HG02623 (cell line): ENCODE measurements at regions not wholly inside any gene's neighbourhood (a gene's known extent, or its start where the extent isn't known, plus 50 kb on each side); places are given as distances from the start of the nearest gene placed in this dataset.
"Not testable (repeated sequence)": the region's sequence is repeated elsewhere in the genome, so short reads cannot be mapped to it uniquely, and the experiment has no call there.

Source experiments
- ATAC-seq: cut with Tn5 transposase; IDR thresholded peaks from one replicate; pipeline ENCODE4 v1.9.1; 2021; ENCODE audit warnings: moderate library complexity; ENCODE audit not compliant: unreplicated experiment

DNA sequence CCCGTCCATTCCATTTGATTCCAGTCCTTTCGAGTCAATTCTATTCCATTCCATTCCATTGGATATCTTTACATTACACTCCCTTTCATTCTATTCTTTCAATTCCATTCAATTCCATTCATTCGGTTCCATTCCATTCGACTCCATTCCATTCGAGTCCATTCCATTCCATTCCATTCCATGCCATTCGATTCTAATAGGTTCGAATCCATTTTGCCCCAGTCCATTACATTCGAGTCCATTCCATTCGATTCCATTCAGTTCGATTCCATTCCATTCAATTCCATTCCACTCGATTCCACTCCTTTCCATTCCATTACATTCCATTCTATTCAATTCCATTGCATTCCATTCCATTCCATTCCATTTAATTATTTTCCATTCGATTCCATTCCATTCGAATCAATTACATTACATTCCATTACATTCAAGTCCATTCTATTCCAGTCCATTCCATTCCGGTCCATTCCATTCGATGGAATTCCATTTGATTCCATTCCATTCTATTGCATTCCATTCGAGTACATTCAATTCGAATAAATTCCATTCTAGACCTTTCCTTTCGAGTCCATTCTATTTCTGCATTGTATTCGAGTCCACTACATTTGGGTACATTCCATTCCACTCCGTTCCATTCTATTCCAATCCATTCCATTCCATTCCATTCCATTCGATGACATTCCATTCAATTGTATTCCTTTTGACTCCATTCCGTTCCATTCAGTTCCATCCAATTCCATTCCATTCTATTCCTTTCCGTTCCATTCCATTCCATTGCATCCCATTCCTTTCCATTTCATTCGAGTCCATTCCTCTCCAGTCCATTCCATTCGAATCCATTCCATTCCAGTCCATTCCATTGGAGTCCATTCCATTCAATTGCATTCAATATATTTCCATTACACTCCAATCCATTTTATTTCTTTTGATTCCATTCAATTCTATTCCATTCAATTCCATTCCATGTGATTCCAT lies 2604.8 kb upstream of the TPTE start:
- ATAC-seq: no peak

DNA sequence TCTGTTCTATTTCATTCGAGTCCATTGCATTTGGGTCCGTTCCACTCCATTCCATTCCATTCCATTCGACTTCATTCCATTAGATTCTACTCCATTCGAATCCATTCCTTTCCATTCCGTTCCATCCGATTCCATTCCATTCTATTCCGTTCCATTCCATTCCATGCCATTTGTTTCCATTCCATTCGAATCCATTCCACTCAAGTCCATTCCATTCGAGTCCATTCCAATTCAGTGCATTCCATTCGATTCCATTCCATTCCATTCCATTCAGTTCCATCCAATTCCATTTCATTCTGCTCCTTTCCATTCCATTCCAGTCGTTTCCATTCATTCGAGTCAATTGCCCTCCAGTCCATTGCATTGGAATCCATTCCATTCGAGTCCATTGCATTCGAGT lies 2603.7 kb upstream of the TPTE start:
- ATAC-seq: no peak

DNA sequence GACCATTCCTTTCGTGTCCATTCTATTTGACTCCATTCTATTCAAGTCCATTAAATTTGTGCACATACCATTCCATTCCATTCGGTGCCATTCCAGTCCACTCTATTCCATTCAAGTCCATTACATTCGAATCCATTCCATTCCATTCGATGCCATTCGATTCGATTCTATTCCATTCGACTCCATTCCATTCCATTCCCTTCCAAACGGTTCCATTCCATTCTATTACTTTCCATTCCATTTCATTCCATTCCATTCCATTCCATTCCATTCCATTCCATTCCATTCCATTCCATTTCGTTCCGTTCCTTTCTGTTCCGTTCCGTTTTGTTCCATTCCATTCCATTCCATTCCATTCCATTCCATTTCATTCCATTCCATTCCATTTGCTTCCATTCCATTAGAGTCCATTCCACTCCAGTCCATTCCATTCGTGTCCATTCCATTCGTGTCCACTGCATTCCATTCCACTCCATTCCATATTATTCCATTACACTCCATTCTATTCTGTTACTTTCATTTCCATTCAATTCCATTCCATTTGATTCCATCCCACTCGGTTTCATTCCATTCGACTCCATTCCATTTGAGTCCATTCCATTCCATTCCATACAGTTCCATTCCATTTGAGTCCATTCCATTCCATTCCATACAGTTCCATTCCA lies 2595.3 kb upstream of the TPTE start:
- peak; percentile 54 for ATAC-seq

DNA sequence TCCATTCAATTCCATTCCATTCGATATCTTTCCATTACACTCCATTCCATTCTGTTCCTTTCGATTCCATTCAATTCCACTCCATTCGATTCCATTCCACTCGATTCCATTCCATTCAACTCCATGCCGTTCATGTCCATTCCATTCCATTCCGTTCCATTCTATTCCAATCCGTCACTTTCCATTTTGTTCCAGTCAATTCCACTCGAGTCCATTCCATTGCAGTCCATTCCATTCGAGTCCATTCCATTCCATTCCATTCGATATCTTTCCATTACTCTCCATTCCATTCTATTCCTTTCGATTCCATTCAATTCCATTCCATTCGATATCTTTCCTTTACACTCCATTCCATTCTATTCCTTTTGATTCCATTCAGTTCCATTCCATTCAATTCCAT lies 2592.9 kb upstream of the TPTE start:
- ATAC-seq: not testable (repeated sequence)

DNA sequence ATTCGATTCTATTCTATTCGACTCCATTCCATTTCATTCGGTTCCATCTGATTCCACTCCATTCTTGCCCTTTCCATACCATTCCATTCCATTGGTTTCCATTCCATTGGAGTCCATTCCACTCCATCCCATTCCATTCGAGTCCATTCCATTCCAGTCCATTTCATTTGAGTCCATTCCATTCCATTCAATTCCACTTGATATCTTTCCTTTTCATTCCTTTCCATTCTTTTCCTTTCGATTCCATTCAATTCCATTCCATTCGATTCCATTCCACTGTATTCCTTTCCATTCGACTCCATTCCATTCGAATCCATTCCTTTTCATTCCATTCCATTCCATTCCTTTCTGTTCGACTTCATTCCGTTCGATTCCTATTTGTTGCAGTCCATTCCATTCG lies 2591.8 kb upstream of the TPTE start:
- not testable (repeated sequence) for ATAC-seq

DNA sequence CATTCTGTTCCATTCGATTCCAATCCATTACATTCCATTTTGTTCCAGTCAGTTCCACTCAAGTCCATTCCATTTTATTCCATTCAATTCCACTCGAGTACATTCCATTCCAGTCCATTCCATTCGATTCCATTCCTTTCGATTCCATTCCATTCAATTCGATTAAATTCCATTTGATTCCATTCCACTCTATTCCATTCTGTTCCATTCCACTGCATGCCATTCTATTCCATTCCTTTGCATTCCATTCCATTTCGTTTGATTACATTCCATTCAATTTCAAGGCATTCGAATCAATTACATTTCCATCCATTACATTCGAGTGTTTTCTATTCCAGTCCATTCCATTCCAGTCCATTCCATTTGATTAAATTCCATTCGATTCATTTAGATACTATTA lies 2590.9 kb upstream of the TPTE start:
- ATAC-seq: not testable (repeated sequence)

DNA sequence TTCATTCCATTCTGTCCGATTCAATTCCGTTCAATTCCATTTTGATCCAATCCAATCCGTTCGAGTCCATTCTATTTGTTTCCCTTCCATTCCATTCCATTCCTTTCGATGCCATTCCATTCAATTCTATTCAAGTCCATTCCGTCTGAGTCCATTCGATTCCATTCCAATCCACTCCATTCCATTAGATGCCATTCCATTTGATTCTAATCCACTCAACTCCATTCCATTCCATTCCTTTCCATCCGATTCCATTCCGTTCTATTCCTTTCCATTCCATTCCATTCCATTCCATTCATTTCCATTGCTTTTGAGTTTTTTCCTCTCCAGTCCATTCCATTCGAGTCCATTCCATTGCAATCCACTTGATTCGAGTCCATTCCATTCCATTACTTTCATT lies 2589.3 kb upstream of the TPTE start:
- ATAC-seq: not testable (repeated sequence)

DNA sequence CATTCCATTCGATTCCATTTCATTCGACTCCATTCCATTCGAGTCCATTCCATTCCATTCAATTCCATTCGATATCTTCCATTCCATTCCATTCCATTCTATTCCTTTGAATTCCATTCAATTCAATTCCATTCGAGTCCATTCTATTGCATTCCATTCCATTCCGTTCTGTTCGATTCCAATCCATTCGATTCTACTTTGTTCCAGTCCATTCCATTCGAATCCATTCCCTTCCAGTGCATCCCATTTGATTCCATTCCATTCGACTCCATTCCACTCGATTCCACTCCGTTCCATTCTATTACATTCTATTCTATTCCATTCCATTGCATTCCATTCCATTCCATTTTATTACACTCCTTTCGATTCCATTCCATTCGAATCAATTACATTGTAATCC lies 2588.5 kb upstream of the TPTE start:
- not testable (repeated sequence) for ATAC-seq

DNA sequence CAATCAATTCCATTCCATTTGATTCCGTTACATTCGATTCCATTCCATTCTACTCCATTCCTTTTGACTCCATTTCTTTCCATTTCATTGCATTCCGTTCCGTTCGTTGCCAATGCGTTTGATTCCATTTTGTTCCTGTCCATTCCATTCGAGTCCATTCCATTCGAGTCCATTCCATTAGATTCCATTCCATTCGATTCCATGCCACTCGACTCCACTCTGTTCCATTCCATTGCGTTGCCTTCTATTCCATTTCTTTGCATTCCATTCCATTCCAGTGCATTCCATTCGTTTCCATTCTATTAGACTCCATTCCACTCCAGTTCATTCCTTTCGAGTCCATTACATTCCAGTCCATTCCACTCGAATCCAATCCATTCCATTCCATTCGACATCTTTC lies 2587.5 kb upstream of the TPTE start:
- ATAC-seq: no peak

DNA sequence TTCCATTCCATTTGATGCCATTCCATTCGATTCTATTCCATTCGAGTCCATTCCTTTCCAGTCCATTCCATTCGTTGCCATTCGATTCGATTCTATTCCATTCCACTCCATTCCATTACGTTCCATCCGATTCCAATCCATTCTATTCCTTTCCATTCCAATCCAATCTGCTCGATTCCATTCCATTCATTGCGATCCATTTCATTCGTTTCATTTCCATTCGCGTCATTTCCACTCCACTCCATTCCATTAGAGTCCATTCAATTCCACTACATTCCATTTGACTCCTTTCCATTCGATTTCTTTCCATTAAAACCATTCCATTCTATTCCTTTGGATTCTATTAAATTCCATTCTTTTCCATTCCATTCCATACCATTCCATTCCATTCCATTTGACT lies 2584.1 kb upstream of the TPTE start:
- ATAC-seq: not testable (repeated sequence)

DNA sequence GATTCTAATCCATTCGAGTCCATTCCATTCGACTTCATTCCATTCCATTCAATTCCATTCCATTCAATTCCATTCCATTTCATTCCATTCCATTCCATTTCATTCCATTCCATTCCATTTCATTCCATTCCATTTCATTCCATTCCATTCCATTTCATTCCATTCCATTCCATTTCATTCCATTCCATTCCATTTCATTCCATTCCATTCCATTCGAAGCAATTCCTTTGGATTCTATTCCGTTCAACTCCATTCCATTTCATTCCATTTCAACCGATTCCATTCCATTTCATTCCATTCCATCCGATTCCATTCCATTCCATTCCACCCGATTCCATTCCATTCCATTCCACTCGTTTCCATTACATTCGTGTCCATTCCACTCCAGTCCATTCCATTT lies 2583.2 kb upstream of the TPTE start:
- ATAC-seq: not testable (repeated sequence)

DNA sequence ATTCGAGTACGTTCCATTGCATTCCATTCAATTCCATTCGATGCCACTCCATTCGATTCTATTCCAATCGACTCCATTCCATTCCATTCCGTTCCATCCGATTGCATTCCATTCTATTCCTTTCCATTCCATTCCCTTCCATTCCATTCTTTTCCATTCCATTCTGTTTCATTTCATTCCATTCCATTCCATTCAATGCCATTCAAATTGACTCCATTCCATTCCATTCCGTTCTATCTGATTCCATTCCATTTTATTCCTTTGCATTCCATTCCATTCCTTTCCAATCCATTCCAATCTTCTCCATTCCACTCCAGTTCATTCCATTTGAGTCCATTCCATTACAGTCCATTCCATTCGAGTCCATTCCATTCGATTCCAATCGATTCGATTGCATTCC lies 2580.0 kb upstream of the TPTE start:
- ATAC-seq: not testable (repeated sequence)

DNA sequence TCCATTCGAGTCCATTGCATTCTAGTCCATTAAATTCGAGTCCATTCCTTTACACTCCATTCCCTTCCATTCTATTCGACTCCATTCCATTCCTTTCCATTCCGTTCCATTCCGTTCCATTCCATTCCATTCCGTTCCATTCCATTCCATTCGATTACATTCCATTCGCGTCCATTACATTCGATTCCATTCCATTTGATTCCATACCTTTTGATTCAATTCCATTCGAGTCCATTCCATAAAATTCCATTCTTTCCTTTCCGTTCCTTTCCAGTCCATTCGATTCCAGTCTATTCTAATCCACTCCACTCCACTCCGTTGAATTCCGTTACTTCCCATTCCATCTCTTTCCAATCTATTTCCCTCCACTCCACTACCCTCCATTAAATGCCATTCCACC lies 2579.2 kb upstream of the TPTE start:
- ATAC-seq: not testable (repeated sequence)

DNA sequence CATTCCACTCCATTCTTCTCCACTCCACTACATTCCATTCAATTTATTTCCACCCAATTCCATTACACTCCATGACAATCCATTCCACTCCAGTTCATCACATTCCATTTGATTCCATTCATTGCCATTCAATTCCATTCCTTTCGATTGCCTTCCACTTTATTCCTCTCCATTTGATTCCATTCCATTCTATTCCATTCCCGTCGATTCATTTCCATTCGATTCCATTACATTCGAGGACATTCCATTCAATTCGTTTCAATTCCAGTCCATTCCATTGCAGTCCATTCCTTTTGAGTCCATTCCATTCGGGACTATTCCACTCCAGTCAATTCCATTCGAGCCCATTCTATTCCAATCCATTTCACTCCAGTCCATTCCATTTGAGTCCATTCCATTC lies 2577.8 kb upstream of the TPTE start:
- not testable (repeated sequence) for ATAC-seq

DNA sequence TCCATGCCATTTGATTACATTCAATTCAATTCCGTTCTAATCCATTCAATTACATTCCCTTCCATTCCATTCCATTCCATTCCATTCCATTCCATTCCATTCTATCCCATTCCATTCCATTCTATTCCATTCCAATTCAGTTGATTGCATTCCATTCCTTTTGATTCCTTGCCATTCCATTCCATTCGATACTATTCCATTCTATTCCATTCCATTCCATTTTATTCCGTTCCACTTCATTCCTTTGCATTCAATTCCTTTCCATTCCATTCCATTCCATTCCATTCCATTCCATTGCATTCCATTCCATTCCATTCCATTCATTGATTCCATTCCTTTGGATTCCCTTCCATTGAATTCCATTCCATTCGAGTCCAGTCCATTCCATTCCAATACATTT lies 2574.0 kb upstream of the TPTE start:
- no peak for ATAC-seq

DNA sequence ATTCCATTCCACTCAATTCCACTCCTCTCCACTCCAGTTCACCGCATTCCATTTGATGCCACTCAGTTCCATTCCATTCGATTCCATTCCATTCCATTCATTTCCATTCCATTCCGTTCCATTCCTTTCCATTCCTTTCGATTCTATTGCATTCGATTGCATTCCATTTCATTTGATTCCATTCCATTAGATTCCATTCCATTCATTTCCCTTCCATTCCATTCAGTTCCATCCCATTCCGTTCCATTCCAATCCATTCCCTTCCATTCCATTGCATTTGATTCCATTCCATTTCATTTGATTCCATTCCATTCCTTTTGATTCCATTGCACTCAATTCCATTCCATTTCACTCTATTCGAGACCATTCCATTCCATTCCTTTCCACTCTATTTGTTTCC lies 2572.7 kb upstream of the TPTE start:
- ATAC-seq: not testable (repeated sequence)

DNA sequence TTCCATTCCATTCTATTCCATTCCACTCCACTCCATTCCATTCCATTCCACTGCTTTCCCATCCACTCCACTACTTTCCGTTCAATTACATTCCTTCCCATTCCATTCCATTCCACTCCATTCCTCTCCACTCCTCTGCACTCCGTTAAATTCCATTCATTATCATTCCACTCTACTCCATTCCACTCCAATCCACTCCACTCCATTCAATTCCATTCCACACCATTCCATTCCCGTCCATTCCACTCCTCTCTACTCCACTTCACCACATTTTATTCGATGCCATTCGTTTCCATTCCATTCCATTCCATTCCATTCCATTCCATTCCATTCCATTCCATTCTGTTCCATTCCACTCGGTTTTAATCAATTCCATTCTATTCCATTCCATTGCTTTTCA lies 2571.5 kb upstream of the TPTE start:
- ATAC-seq: not testable (repeated sequence)

DNA sequence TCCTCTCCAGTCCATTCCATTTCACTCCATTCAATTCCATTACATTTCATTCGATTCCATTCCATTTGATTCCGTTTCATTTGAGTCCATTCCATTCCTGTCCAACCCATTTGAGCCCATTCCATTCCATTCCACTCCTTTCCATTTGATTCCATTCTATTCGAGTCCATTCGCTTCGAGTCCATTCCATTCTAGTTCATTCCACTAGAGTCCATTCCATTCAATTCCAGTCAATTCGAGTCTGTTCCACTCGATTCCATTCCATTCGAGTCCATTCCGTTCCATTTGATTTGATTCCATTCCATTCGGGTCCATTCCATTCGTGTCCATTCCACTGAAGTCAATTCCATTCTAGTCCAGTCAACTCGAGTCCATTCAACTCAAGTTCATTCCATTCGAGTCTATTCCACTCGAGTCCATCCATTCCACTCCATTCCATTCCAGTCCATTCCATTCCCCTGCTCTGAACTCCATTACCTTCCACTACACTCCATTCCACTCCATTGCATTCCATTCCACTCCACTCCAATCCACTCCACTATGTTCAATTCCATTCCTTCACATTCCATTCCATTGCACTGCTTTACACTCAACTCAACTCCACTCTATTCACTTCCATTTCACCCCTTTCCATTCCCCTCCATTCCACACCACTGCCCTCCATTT lies 2569.4 kb upstream of the TPTE start:
- no peak for ATAC-seq

DNA sequence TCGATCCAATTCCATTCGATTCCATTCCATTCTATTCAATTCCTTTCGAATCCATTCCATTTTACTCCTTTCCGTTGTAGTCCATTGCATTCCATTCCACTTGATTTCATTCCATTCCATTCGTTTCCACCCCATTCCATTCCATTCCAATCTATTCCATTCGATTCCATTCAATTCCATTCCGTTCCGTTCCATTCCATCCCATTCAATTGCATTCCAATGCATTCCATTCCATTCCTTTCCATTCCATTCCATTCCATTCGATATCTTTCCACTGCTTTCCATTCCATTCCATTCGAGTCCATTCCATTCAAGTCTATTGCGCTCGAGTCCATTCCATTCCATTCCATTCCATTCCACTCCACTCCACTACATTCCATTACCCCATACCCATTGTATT lies 2568.7 kb upstream of the TPTE start:
- no peak for ATAC-seq

DNA sequence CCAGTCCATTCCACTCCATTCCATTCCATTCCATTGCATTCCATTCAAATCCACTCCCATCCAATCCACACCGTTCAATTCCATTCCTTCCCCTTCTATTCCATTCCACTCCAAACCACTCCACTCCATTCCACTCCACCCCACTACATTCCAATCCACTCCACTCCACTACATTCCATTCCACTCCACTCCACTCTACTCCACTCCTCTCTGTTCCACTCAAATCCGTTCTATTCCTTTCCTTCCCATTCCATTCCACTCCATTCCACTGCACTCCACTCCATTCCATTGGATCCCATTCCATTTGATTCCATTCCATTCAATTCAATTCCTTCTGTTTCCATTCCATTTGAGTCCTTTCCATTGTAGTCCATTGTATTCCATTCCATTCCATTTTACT lies 2568.3 kb upstream of the TPTE start:
- ATAC-seq: no peak

DNA sequence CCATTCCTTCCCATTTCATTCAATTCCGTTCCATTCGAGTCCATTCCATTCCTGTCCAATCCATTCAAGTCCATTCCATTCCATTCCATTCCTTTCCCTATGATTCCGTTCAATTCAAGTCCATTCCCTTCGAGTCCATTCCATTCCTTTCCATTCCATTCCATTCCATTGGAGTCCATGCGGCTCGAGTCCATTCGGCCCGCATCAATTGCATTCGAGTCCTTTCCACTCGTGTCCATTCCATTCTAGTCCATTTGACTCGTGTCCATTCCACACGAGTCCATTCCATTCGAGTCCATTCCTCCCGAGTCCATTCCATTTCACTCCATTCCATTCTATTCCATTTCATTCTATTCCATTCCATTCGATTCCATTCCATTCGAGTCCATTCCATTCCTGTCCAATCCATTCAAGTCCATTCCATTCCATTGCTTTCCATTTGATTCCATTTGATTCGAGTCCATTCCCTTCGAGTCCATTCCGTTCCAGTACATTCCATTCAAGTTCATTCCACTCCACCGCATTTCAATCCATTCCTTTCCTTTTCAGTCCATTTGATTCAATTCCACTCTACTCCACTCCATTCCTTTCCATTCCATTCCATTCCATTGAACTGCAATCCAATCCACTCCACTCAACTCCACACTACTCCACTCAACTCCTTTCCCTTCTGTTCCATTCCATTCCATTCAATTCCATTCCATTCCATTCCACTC lies 2565.9 kb upstream of the TPTE start:
- not testable (repeated sequence) for ATAC-seq
